H9 (cell line): ENCODE measurements at regions not wholly inside any gene's neighbourhood (a gene's known extent, or its start where the extent isn't known, plus 50 kb on each side); places are given as distances from the start of the nearest gene placed in this dataset.

ENCODE experiments used
- DNase-seq: peaks from one replicate; pipeline ENCODE4 v3.0.0-alpha.2; 2017
- H2AFZ ChIP-seq: one replicate; pipeline ENCODE4 v1.6.1; 2013; ENCODE audit warnings: mild to moderate bottlenecking, low read length, control low read depth, moderate library complexity
- H2AK5ac ChIP-seq: 2 replicates; pipeline ENCODE4 v1.6.1; 2013; ENCODE audit warnings: low read length, control low read depth, mixed read lengths; ENCODE audit not compliant: insufficient read length
- H2BK120ac ChIP-seq: one replicate; pipeline ENCODE4 v1.6.1; 2013; ENCODE audit warnings: low read depth, mild to moderate bottlenecking, low read length, control low read depth, inconsistent platforms; ENCODE audit not compliant: poor library complexity, severe bottlenecking
- H2BK12ac ChIP-seq: 2 replicates; pipeline ENCODE4 v1.6.1; 2013; ENCODE audit warnings: low read length, control low read depth, mixed read lengths, low read depth; ENCODE audit not compliant: insufficient read length
- H2BK15ac ChIP-seq: 2 replicates; pipeline ENCODE4 v1.6.1; 2013; ENCODE audit warnings: low read depth, low read length, control low read depth
- H2BK20ac ChIP-seq: one replicate; pipeline ENCODE4 v1.6.1; 2013; ENCODE audit warnings: low read depth, mild to moderate bottlenecking, low read length, control low read depth, inconsistent platforms; ENCODE audit not compliant: poor library complexity, severe bottlenecking
- H2BK5ac ChIP-seq: 2 replicates; pipeline ENCODE4 v1.6.1; 2013; ENCODE audit warnings: low read length, control low read depth, mixed read lengths; ENCODE audit not compliant: insufficient read length
- H3K14ac ChIP-seq: 2 replicates; pipeline ENCODE4 v1.6.1; 2013; ENCODE audit warnings: low read length, control low read depth; ENCODE audit not compliant: insufficient read depth
- H3K18ac ChIP-seq: 2 replicates; pipeline ENCODE4 v1.6.1; 2013; ENCODE audit warnings: low read depth, mild to moderate bottlenecking, mixed read lengths, low read length, control low read depth; ENCODE audit not compliant: insufficient read length
- H3K23ac ChIP-seq: 2 replicates; pipeline ENCODE4 v1.6.1; 2013; ENCODE audit warnings: low read length, control low read depth, mixed read lengths, low read depth; ENCODE audit not compliant: insufficient read length
- H3K23me2 ChIP-seq: 2 replicates; pipeline ENCODE4 v1.6.1; 2013; ENCODE audit warnings: low read depth, mild to moderate bottlenecking, mixed read lengths, low read length, control low read depth; ENCODE audit not compliant: insufficient read length, poor library complexity, severe bottlenecking
- H3K27ac ChIP-seq: 2 replicates; pipeline ENCODE4 v1.5.1; 2013; ENCODE audit warnings: low read length, control low read depth, mixed read lengths, low read depth; ENCODE audit not compliant: insufficient read length
- H3K27me3 ChIP-seq: 2 replicates; pipeline ENCODE4 v1.6.1; 2013; ENCODE audit warnings: low read length, control low read depth, inconsistent platforms; ENCODE audit not compliant: insufficient read depth
- H3K4ac ChIP-seq: 2 replicates; pipeline ENCODE4 v1.6.1; 2013; ENCODE audit warnings: low read depth, mild to moderate bottlenecking, control low read depth, inconsistent platforms, low read length, moderate library complexity
- H3K4me1 ChIP-seq: 2 replicates; pipeline ENCODE4 v1.6.1; 2013; ENCODE audit warnings: low read length, control low read depth, inconsistent platforms; ENCODE audit not compliant: insufficient read depth
- H3K4me2 ChIP-seq: 2 replicates; pipeline ENCODE4 v1.6.1; 2013; ENCODE audit warnings: low read length, control low read depth, mixed read lengths; ENCODE audit not compliant: insufficient read length, insufficient read depth
- H3K56ac ChIP-seq: 2 replicates; pipeline ENCODE4 v1.6.1; 2013; ENCODE audit warnings: low read depth, mild to moderate bottlenecking, mixed read lengths, low read length, control low read depth; ENCODE audit not compliant: insufficient read length
- H3K79me1 ChIP-seq: 2 replicates; pipeline ENCODE4 v1.6.1; 2013; ENCODE audit warnings: low read depth, mild to moderate bottlenecking, moderate library complexity, low read length, control low read depth, inconsistent platforms; ENCODE audit not compliant: insufficient read depth, poor library complexity, severe bottlenecking
- H3K79me2 ChIP-seq: 2 replicates; pipeline ENCODE4 v1.6.1; 2013; ENCODE audit warnings: low read length, control low read depth, inconsistent platforms; ENCODE audit not compliant: insufficient read depth
- H3K9ac ChIP-seq: 2 replicates; pipeline ENCODE4 v1.6.1; 2013; ENCODE audit warnings: low read length, control low read depth, mixed read lengths; ENCODE audit not compliant: insufficient read length; ENCODE audit errors: extremely low read depth
- H3K9me3 ChIP-seq: one replicate; pipeline ENCODE4 v1.6.1; 2013; ENCODE audit warnings: low read depth, low read length, inconsistent platforms; ENCODE audit not compliant: control insufficient read depth
- H3T11ph ChIP-seq: one replicate; pipeline ENCODE4 v1.6.1; 2013; ENCODE audit warnings: mild to moderate bottlenecking, low read length, control low read depth, inconsistent platforms
- H4K20me1 ChIP-seq: one replicate; pipeline ENCODE4 v1.6.1; 2013; ENCODE audit not compliant: control insufficient read depth, insufficient read length, insufficient read depth
- H4K5ac ChIP-seq: 2 replicates; pipeline ENCODE4 v1.6.1; 2013; ENCODE audit warnings: low read depth, mild to moderate bottlenecking, mixed read lengths, low read length, control low read depth; ENCODE audit not compliant: insufficient read length
- H4K8ac ChIP-seq: replicated peaks from 2 replicates; pipeline ENCODE4 v1.6.1; 2013; ENCODE audit warnings: low read length, control low read depth, mixed read lengths, low read depth; ENCODE audit not compliant: insufficient read length
- H4K91ac ChIP-seq: 2 replicates; pipeline ENCODE4 v1.6.1; 2013; ENCODE audit warnings: low read depth, mild to moderate bottlenecking, moderate library complexity, mixed read lengths, low read length, control low read depth; ENCODE audit not compliant: insufficient read length
- H3K27ac Mint-ChIP-seq, 3 experiments: 2 replicates in 2 of 3; 3 replicates in 1 of 3; pipeline ENCODE4 v1.8.0; 2020 to 2021; ENCODE audit warnings: mixed read lengths in 3 of 3, mild to moderate bottlenecking in 1 of 3, moderate library complexity in 1 of 3
- H3K27me3 Mint-ChIP-seq: 2 replicates; pipeline ENCODE4 v1.8.0; 2021; ENCODE audit warnings: low read depth, mild to moderate bottlenecking, moderate library complexity, mixed read lengths
- H3K36me3 Mint-ChIP-seq, 3 experiments: 2 replicates in 2 of 3; 3 replicates in 1 of 3; pipeline ENCODE4 v1.8.0; 2020 to 2021; ENCODE audit warnings: low read depth in 3 of 3, mixed read lengths in 3 of 3; ENCODE audit not compliant: insufficient read depth in 1 of 3
- H3K4me1 Mint-ChIP-seq, 2 experiments: 2 replicates each; pipeline ENCODE4 v1.8.0; 2020; ENCODE audit warnings: mixed read lengths in 2 of 2
- H3K4me3 Mint-ChIP-seq, 2 experiments: 2 replicates in 1 of 2; 3 replicates in 1 of 2; pipeline ENCODE4 v1.8.0; 2020 to 2021; ENCODE audit warnings: mild to moderate bottlenecking in 2 of 2, mixed read lengths in 2 of 2, moderate library complexity in 1 of 2
- H3K9me3 Mint-ChIP-seq, 2 experiments: 2 replicates in 1 of 2; 3 replicates in 1 of 2; pipeline ENCODE4 v1.8.0; 2020; ENCODE audit warnings: mild to moderate bottlenecking in 2 of 2, mixed read lengths in 2 of 2, moderate library complexity in 1 of 2
- CTCF ChIP-seq: fragments of 200-600 bp; sonication (generic); conservative IDR thresholded peaks from 3 replicates; pipeline ENCODE4 v1.8.0; 2021; ENCODE audit warnings: antibody characterized with exemption, mild to moderate bottlenecking
- WGBS: extraction: QIAGEN DNeasy Blood & Tissue Kit; methylation state at CpG from one replicate; pipeline ENCODE4 v1.1.7; 2013; ENCODE audit warnings: missing lambda C conversion rate, low lambda C conversion rate, mixed read lengths; ENCODE audit not compliant: insufficient read length; ENCODE audit errors: extremely low coverage; 5-methylcytosine and 5-hydroxymethylcytosine counted together

- H2BK20ac ChIP-seq: no peak overlapping the region
- H2BK12ac ChIP-seq: no peak overlapping the region
- DNase-seq: no peak
Observed at GRCh38 chr12:20003252-20003651, 365.1 kb upstream of the PDE3A start.

More at GRCh38 chr12:20003252-20003651, 365.1 kb upstream of the PDE3A start:
- H3K9ac ChIP-seq: no peak overlapping the region
- Mint-ChIP-seq H3K27me3 (no peaks in the 10 kb centered on the region), H3K36me3 (no peaks in the 10 kb centered on the region), H3K4me3 (no peak overlapping the region), H3K27ac (no peak overlapping the region), H3K4me1 (peaks cover 7 to 10% of the 10 kb centered on the region in 2 experiments), H3K9me3 (no peaks in the 10 kb centered on the region)
- no peak overlapping the region for H2BK120ac ChIP-seq
- no peak overlapping the region for H3K23ac ChIP-seq
- H3K79me2 ChIP-seq: no peaks in the 10 kb centered on the region
- no peaks in the 10 kb centered on the region for H3K9me3 ChIP-seq
- no peak overlapping the region for H2AK5ac ChIP-seq
- H4K20me1 ChIP-seq: no peaks in the 10 kb centered on the region
- H3K27ac ChIP-seq: no peak overlapping the region
- H3K79me1 ChIP-seq: no peaks in the 10 kb centered on the region
- H3K14ac ChIP-seq: no peak overlapping the region
- H3K4ac ChIP-seq: no peak overlapping the region
- no peak overlapping the region for H2BK15ac ChIP-seq
- WGBS: no CpG with 5 or more reads among the region's 2 CpGs
- no peaks in the 10 kb centered on the region for H3K23me2 ChIP-seq
- no peak for TF ChIP-seq CTCF
- no peak overlapping the region for H4K5ac ChIP-seq
- H3K4me1 ChIP-seq: no peaks in the 10 kb centered on the region
- H2AFZ ChIP-seq: no peak overlapping the region
- no peak overlapping the region for H3K56ac ChIP-seq
- H2BK5ac ChIP-seq: no peak overlapping the region
- no peak overlapping the region for H3K18ac ChIP-seq
- H3K4me2 ChIP-seq: no peak overlapping the region
- no peak overlapping the region for H4K91ac ChIP-seq
- H3T11ph ChIP-seq: no peak overlapping the region
- no peaks in the 10 kb centered on the region for H3K27me3 ChIP-seq
- H4K8ac ChIP-seq: no peak overlapping the region
